Choroid plexus epithelial cell (primary cell): ENCODE measurements at regions not wholly inside any gene's neighbourhood (a gene's known extent, or its start where the extent isn't known, plus 50 kb on each side); places are given as distances from the start of the nearest gene placed in this dataset.

Source experiments
- DNase-seq: peaks from one replicate; pipeline ENCODE4 v3.0.0-alpha.2; 2010; ENCODE audit warnings: low read depth
- H3K4me3 ChIP-seq: 2 replicates; pipeline ENCODE4 v1.5.1; 2011; ENCODE audit warnings: low read depth, mild to moderate bottlenecking, control low read depth, low read length, moderate library complexity
- TF ChIP-seq, protein P1 (sequence below): conservative IDR thresholded peaks from 2 replicates; pipeline ENCODE4 v1.5.1; 2011; ENCODE audit warnings: low read depth, mild to moderate bottlenecking, control low read depth, inconsistent platforms, low read length, moderate library complexity

DNA sequence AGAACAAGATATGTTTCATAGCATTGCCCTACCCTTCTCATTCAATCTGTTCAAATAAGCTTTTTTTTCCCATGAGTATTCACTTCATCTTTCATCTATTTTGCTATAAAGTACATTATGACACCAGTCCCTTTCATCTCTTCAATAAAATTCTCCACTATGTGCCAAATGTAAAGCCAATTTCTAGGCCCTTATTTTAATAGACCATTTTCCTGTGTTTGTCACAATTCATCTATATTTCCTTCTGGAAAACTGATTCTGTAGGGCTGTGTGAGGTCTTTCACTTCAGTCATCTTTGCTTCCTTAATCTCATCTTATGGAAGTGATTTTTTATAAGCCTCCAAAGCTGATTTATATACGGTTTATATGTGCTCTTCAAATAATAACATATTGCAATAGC is 992.4 kb upstream of the EYS start:
- TF ChIP-seq, protein P1, sequence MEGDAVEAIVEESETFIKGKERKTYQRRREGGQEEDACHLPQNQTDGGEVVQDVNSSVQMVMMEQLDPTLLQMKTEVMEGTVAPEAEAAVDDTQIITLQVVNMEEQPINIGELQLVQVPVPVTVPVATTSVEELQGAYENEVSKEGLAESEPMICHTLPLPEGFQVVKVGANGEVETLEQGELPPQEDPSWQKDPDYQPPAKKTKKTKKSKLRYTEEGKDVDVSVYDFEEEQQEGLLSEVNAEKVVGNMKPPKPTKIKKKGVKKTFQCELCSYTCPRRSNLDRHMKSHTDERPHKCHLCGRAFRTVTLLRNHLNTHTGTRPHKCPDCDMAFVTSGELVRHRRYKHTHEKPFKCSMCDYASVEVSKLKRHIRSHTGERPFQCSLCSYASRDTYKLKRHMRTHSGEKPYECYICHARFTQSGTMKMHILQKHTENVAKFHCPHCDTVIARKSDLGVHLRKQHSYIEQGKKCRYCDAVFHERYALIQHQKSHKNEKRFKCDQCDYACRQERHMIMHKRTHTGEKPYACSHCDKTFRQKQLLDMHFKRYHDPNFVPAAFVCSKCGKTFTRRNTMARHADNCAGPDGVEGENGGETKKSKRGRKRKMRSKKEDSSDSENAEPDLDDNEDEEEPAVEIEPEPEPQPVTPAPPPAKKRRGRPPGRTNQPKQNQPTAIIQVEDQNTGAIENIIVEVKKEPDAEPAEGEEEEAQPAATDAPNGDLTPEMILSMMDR, result no peak
- DNase-seq, result no peak
- H3K4me3 ChIP-seq, result no peak overlapping the region

DNA sequence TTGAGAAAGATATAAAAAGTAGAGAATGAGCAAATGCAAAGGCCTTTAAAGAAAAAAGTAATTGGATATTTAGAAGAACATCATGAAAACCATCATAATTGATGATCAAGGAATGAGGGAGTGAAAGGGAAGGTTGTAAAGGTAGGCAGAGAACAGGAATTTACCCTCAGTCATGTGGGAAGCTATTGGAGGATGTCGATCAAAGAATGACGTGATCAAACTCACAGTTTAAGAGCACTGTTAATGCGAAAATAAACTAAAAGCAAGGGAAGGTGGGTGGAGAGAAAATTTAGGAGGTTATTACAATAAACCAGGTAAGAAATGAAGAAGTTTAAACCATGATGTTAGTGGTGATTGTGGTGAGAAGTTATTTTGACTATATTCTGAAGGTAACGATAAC is 982.6 kb upstream of the EYS start:
- DNase-seq, result no peak
- TF ChIP-seq, protein P1, result no peak
- no peak overlapping the region for H3K4me3 ChIP-seq

DNA sequence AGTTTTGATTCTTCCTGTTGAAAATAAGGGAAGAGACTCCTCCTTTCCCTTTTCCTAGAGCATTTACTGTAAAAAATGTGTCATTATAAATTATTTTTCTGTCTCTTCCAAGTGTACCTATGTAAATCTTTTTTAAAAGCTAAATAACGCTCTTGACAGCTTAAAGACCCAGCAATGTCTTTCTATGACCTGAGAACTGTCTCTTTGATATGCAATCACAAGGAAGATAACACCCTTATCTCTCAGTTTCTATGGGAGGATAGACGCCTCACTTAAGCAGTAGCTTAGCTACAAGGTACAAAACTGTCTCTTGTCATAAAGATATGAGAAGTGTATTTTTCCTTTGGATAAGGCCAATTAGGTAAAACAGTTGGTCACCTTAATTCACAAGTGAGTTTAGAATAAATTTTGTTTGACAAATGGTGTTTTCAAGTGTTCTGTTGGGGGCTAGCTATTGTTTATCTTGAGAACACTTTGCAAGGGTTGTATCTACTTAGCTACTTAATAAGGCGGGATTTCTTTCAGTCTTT is 980.6 kb upstream of the EYS start:
- TF ChIP-seq, protein P1, result no peak
- DNase-seq, result no peak
- no peak overlapping the region for H3K4me3 ChIP-seq

DNA sequence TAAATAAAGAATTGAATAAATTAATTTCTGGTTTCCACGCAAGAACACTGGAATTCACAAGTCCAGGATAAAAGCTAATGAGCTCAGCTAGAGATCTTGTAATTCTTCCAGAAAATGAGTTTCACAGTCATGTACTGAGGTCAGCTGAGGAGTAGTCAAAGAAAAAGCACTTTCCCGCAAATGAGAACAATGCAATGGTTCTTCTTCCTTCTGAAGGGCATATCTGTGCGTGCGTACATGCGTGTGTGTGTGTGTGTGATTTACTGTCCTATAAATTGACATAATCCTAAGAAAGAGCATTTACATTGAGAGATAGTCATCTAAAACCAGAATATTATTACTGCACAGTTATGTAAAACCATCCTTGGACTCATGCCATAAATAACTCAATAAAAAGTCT is 968.9 kb upstream of the EYS start:
- H3K4me3 ChIP-seq, result no peak overlapping the region
- TF ChIP-seq, protein P1, result no peak
- DNase-seq, result peak; percentile 47

DNA sequence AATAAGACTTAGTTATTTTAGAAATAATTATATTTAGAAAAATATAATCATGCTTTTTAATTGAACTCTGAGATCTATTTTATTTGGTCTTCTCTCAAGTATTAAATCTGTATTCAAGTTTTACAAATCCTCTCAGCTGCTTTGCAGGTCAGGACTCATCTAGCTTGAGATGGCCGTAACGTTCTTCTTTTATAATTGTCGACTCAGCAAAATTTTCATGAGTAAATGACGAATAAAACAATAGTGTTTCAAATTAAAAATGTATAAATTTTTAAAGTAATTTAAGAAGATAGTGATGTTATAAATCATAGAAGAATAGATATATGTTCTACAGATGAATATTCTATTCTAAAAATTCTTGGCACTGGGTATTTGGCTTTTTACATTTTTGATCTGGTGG is 957.1 kb upstream of the EYS start:
- H3K4me3 ChIP-seq, result no peak overlapping the region
- TF ChIP-seq, protein P1, result no peak

DNA sequence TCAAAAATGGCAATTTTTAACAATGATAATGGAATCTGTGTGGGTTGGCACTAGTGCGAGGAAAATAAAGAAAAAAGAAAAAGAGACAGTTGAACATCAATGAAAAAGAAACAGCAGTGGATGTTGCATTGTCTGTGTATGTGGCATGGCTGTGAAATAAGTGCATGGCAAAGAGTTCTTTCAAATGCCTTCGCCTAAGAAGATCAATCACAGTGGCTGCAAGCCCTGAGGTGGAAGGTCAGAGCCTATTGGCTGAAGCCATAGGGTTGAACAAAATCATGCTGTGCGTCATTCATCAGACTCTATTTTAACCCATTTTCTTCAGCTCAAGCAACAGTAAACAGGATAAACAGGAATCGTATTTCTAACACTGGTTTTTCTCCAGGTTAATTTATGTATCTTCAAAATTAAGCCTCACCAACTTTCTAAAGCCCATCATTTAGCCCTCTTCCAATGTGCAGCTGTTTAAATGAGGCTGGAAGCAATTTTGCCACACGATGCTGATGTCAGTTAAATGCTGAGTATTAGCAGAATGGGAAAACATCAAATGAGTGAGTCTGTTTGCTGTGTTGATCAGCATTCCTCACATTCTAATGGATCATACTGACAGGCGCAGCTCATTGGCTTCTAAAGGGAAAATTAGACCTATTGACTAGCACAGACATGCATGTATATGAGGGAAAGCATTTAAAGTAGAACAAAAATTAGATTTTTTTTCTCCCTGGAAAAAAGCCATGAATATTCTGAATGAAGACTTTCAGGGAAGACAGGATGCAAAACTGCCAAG is 955.9 kb upstream of the EYS start:
- TF ChIP-seq, protein P1, result no peak
- H3K4me3 ChIP-seq, result no peak overlapping the region
- peak; percentile 13 for DNase-seq

More for the DNA sequence above, 957.1 kb upstream of the EYS start:
- DNase-seq, result no peak

DNA sequence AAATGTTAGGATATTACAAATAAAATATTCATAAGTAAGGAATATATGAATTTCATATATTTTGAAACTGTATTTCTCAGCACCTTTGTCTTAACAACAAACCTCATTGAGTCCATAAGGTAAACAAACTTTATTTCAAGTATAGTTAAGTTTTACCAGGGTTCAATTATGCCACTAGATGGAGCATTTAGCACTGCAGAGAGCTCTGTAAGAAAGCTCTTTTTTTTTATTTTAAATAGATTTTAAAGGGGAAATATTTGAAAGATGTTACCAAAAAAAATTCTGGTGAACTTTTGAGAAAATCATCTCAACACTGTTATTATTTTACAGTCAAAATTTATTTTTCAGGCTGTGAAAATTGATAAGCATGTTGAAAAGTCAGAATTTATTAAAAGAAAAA is 955.2 kb upstream of the EYS start:
- H3K4me3 ChIP-seq, result no peak overlapping the region
- peak; percentile 78 for DNase-seq
- TF ChIP-seq, protein P1, result peak; percentile 61
